RWPE2 (cell line): ENCODE measurements at regions not wholly inside any gene's neighbourhood (a gene's known extent, or its start where the extent isn't known, plus 50 kb on each side); places are given as distances from the start of the nearest gene placed in this dataset.

Experiments
- ATAC-seq: fragments of 200-7000 bp; cut with Tn5 transposase; 3 replicates; pipeline ENCODE4 v1.9.1; 2021; ENCODE audit warnings: low read depth
- DNase-seq: peaks from one replicate; pipeline ENCODE4 v3.0.0-alpha.2; 2020; ENCODE audit warnings: low spot score
- H3K27ac ChIP-seq: fragments of 450-650 bp; 2 replicates; pipeline ENCODE4 v1.5.1; 2017; ENCODE audit warnings: mild to moderate bottlenecking; ENCODE audit not compliant: poor library complexity, severe bottlenecking
- H3K27me3 ChIP-seq: fragments of 250-450 bp; sonication (Bioruptor Pico); 2 replicates; pipeline ENCODE4 v1.5.1; 2021; ENCODE audit warnings: mild to moderate bottlenecking, moderate library complexity; ENCODE audit not compliant: insufficient read depth, poor library complexity, severe bottlenecking
- H3K36me3 ChIP-seq: fragments of 250-450 bp; sonication (Bioruptor Pico); 2 replicates; pipeline ENCODE4 v1.5.1; 2020; ENCODE audit warnings: low read depth, mild to moderate bottlenecking, moderate library complexity
- H3K4me1 ChIP-seq: fragments of 250-450 bp; sonication (Bioruptor Pico); 2 replicates; pipeline ENCODE4 v1.5.1; 2021; ENCODE audit warnings: mild to moderate bottlenecking, moderate library complexity; ENCODE audit not compliant: insufficient read depth, poor library complexity, severe bottlenecking
- H3K4me3 ChIP-seq: fragments of 250-450 bp; sonication (Bioruptor Pico); 2 replicates; pipeline ENCODE4 v1.5.1; 2021; ENCODE audit warnings: mild to moderate bottlenecking, moderate library complexity; ENCODE audit not compliant: severe bottlenecking
- H3K9me3 ChIP-seq: fragments of 250-450 bp; sonication (Bioruptor Pico); 2 replicates; pipeline ENCODE4 v1.5.1; 2021; ENCODE audit warnings: mild to moderate bottlenecking, moderate library complexity; ENCODE audit not compliant: severe bottlenecking
- TF ChIP-seq, protein P1 (sequence below): fragments of 450-650 bp; IDR thresholded peaks from one replicate; pipeline ENCODE4 v1.5.1; 2017; ENCODE audit warnings: mild to moderate bottlenecking, moderate library complexity; ENCODE audit not compliant: poor library complexity, severe bottlenecking

DNA sequence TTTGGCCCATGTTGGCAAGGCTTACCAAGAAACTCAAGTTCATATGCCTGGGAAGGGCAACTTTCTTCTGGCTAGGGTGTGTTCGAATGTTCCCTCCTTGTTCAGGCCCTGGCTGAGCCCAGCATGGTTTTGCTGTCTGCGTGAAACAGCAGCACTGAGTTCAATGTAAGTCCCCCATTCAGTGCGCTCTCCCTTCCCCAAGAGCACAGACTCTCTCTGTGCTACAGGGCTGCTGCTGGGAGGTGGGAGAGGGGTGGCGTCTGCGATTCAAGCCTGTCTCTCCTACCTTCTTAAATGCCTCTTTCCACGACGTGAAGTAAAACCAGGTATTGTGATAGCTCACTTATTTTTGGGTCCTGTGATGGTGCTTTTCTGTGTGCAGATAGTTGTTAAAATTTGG lies 289.3 kb upstream of the GOLIM4 start:
- no peak overlapping the region for H3K4me3 ChIP-seq
- TF ChIP-seq, protein P1, sequence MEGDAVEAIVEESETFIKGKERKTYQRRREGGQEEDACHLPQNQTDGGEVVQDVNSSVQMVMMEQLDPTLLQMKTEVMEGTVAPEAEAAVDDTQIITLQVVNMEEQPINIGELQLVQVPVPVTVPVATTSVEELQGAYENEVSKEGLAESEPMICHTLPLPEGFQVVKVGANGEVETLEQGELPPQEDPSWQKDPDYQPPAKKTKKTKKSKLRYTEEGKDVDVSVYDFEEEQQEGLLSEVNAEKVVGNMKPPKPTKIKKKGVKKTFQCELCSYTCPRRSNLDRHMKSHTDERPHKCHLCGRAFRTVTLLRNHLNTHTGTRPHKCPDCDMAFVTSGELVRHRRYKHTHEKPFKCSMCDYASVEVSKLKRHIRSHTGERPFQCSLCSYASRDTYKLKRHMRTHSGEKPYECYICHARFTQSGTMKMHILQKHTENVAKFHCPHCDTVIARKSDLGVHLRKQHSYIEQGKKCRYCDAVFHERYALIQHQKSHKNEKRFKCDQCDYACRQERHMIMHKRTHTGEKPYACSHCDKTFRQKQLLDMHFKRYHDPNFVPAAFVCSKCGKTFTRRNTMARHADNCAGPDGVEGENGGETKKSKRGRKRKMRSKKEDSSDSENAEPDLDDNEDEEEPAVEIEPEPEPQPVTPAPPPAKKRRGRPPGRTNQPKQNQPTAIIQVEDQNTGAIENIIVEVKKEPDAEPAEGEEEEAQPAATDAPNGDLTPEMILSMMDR: no peak
- ATAC-seq: no peak

DNA sequence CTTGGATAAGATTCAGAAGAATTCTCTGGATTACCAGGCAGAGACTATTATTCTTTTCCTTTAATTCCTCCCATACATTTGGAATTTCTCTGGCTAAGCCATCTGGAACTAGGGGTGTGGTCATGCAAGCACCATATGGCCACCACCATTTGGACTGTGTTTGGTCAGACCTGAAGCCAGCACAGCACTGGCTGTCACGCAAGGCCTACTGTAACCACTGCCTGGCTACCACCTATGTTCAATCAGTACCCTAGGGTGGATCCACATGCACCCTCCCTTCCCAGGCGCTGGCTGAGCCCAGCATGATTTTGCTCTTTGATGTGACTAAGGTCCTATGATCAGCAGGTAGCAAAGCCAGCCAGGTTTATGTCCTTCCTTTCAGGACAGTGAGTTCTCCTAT lies 287.8 kb upstream of the GOLIM4 start:
- TF ChIP-seq, protein P1: no peak
- ATAC-seq (no peak), DNase-seq (no peak)
- Histone ChIP-seq H3K36me3 (no peaks in the 10 kb centered on the region), H3K27ac (no peak overlapping the region), H3K9me3 (no peaks in the 10 kb centered on the region), H3K4me1 (no peaks in the 10 kb centered on the region), H3K27me3 (no peaks in the 10 kb centered on the region), H3K4me3 (no peak overlapping the region)

More for the DNA sequence above, 289.3 kb upstream of the GOLIM4 start:
- no peaks in the 10 kb centered on the region for H3K36me3 ChIP-seq
- no peaks in the 10 kb centered on the region for H3K9me3 ChIP-seq
- no peak for DNase-seq
- no peaks in the 10 kb centered on the region for H3K4me1 ChIP-seq
- H3K27ac ChIP-seq: no peak overlapping the region
- H3K27me3 ChIP-seq: no peaks in the 10 kb centered on the region

DNA sequence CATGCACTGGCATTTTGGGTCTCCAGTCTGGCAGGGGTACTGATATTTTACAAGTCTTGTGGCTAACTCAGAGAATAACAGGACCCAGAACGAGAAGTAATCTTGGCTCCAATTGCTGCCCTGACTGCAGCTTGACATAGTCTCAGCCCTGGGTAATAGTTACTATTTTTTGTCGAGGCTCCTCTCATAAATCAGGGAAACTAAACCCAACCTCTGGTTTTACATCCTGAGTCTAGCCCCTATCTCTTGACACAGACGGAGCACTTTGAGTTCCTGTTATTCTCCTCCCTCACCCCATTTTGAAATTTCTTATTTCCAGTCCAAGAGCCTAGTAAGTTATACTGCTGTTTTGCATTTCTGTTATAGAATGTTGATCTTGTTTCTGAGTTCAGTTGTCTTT lies 276.1 kb upstream of the GOLIM4 start:
- no peaks in the 10 kb centered on the region for H3K9me3 ChIP-seq
- ATAC-seq (no peak), DNase-seq (no peak)
- no peaks in the 10 kb centered on the region for H3K4me1 ChIP-seq
- no peaks in the 10 kb centered on the region for H3K27me3 ChIP-seq
- TF ChIP-seq, protein P1: no peak
- H3K27ac ChIP-seq: no peak overlapping the region
- H3K4me3 ChIP-seq: no peak overlapping the region
- H3K36me3 ChIP-seq: no peaks in the 10 kb centered on the region

DNA sequence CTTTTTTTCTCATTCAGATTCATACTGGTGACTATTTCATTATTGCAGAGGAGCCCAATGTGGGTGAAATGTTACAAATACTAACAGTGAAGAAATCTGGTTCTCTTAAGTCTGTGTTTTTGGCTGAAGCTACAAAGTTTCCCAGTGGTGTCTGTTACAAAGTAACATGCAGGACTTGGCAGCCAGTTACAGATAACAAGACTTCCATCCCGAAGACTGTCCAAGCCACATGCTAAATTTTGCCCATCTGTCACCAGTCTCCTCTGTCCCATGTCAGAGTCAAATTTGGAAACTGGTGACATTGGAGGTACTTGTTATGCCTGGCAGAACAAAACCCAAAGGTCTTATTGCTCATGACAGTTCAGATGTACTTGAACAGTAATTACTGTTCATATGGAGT lies 269.2 kb upstream of the GOLIM4 start:
- TF ChIP-seq, protein P1: no peak
- Histone ChIP-seq H3K36me3 (no peaks in the 10 kb centered on the region), H3K4me1 (no peaks in the 10 kb centered on the region), H3K4me3 (no peak overlapping the region), H3K9me3 (no peaks in the 10 kb centered on the region), H3K27ac (no peak overlapping the region), H3K27me3 (no peaks in the 10 kb centered on the region)
- DNase-seq (no peak), ATAC-seq (no peak)

DNA sequence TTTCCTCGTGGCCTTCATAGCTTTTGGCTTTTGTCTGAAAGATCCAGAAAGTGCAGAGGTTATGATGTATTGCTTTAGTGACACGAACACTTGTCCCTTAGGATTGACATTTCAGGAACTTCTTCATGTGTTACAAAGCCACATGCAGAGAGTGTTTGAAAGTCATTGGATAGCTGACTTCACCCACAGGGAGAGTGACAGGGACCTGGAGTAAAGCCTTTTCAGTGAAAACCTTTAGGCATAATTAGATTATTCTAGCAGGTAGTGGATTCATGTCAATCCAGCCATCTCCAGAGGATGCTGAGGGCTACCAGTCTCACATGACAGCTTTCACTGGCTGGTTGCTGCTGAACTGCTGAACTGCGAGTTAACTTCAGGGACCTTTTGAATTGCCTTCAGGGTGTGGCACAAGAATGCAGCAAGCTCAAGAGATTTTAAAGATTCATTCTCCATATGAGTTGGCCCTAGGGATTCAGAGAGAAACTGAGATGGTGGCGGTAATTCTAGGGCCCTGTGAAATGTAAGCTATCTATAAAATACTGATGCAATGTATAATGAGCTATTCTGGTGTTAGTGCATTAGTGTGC lies 267.0 kb upstream of the GOLIM4 start:
- TF ChIP-seq, protein P1: no peak
- Histone ChIP-seq H3K36me3 (no peaks in the 10 kb centered on the region), H3K27me3 (no peaks in the 10 kb centered on the region), H3K4me3 (no peak overlapping the region), H3K4me1 (no peaks in the 10 kb centered on the region), H3K27ac (no peak overlapping the region), H3K9me3 (no peaks in the 10 kb centered on the region)
- ATAC-seq (no peak), DNase-seq (no peak)
